ENCODE measurements at regions not wholly inside any gene's neighbourhood (a gene's known extent, or its start where the extent isn't known, plus 50 kb on each side); places are given as distances from the start of the nearest gene placed in this dataset.
A peak's percentile ranks its signal among the peaks of the same experiment; 100 is the strongest.

DNA sequence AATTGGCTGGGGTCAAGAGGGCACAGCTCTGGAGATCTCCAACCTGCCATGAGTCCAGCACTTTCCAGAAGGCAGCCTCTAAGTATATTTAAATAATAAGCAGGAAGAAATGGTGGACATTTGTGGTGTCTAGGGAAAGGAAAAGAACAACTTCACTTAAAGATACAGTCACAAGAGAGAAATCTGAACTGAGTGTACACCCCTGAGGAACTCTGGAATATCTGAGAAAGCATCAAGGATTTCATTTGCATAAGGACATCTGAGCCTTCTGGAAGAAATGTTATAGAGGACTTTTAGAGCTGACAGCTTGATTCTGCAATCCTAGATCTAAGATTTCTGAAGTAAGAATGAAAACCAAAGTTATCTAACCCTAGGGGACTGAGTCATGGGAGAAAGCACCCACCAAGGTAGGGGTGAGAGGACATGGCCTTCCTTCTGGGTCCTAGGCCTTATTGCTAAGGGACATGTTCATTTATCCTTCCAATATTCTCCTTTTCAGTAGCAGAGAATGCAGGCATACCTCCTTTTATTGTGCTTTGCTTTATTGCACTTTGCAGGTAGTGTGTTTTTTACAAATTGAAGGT is 253.4 kb upstream of the SLC24A2 start:
- no peak for DNase-seq (ENCODE audit: low read depth)

- no peak for DNase-seq (ENCODE audit: low read depth)
Measured at GRCh38 chr9:20041697-20042081, 252.9 kb upstream of the SLC24A2 start.

GRCh38 chr9:20040991-20041696 is 252.3 kb upstream of the SLC24A2 start:
- DNase-seq (ENCODE audit: low read depth), result no peak

GRCh38 chr9:20037699-20038098 is 248.9 kb upstream of the SLC24A2 start:
- DNase-seq (ENCODE audit: low read depth), result no peak

- DNase-seq (ENCODE audit: low read depth), result no peak
Measured at GRCh38 chr9:20033511-20033910, 244.7 kb upstream of the SLC24A2 start.

DNA sequence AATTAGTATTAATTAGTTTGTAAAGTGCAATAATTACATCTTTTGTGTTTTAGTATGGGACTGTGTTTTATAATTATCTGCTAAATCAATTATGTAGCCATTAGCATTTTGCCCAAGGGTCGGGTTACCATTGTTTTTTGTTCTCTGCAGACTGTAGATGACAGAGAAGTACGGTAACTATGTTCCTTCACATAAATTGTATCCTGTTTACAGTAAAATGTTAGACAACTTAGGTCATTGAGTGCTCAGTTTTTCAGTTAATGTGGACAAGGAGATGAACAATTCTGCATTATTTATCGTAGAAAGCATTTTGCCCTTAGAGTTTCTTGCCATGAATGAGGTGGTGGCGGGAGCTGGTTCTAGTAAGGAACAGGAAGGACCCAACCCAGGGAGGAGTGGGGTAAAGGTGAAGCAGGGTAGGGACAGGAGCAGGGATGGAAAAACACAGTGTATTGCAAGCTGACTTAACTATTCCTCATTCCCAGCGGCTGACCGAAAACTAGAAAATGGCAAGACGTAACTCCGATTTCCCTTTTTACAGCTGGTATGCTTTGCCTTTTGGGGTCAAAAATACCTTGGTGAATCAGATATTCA is 243.7 kb upstream of the SLC24A2 start:
- no peak for DNase-seq (ENCODE audit: low read depth)

DNA sequence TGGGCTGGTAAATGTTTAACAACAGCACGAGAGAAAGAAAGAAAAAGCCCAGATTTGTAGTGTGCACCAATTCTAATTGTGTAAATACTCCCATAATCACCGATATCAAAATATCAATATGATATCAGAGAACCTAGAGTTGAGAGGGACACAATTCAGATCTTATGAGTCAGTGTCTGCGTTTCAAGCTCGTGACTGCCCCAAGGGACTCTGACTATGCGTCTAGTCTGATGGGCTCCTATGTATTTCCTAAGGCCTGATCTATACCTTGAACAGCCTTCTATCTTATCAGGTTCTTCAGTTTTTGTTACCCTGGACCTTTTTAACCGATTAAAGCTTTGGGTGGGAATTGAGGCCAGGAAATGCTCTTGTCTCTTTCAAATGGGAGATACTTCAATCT is 243.0 kb upstream of the SLC24A2 start:
- DNase-seq (ENCODE audit: low read depth), result no peak

DNA sequence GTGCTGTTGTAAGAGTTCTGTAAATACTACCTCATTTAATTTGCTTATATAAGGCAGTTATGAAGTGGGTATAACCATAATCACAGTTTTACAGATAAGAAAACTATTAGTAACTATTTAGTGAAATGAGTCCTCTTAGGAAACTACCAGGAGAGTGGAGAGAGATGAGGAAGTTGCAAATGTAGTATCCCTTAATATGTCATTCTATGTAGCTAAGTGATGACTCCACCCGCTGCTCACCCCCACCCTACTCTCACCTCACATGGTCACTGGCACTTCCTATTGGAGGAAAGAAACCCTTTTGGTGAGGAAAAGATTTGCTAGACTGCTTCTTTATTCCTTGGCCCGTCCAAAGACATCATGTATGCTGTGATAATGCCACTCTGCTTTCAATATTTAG is 241.8 kb upstream of the SLC24A2 start:
- DNase-seq (ENCODE audit: low read depth), result no peak

- DNase-seq (ENCODE audit: low read depth), result no peak
Measured at GRCh38 chr9:20030221-20030620, 241.4 kb upstream of the SLC24A2 start.

- DNase-seq (ENCODE audit: low read depth), result no peak
Measured at GRCh38 chr9:20028849-20029231, 240.0 kb upstream of the SLC24A2 start.

- DNase-seq (ENCODE audit: low read depth), result no peak
Measured at GRCh38 chr9:20028192-20028848, 239.5 kb upstream of the SLC24A2 start.

DNA sequence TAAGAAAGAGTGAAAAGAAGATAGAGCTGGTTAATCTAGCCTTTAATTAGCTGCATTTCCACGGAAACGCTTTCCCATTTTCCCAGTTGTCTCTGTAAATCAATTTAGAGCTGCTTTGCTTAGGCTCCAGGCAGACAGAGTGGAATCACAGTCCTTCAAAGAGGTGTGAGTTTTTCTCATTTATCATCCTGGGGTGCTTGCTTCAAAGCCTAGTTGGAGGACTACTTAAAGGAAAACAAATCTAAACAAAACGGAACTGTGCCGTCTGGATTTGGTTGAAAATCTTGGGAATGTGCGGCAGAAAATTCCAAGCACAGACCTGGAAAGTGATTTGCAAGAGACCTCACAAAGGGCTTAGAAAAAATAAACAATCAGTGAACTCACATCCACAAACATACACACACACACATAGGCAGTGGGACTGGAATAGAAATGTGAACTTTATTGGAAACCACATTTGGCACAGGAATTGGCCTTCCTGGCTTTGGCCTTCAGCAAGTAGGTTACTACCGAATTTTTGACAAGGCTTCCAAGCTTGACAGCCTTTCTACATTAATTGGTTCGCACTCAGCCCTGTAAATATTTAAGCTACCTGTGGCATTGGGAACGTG is 235.2 kb upstream of the SLC24A2 start:
- no peak for DNase-seq (ENCODE audit: low read depth)

- DNase-seq (ENCODE audit: low read depth), result no peak
Measured at GRCh38 chr9:20023210-20023905, 234.5 kb upstream of the SLC24A2 start.

- DNase-seq (ENCODE audit: low read depth), result peak; percentile 31
Measured at GRCh38 chr9:20022410-20022809, 233.6 kb upstream of the SLC24A2 start.

GRCh38 chr9:20016611-20017010 is 227.8 kb upstream of the SLC24A2 start:
- DNase-seq (ENCODE audit: low read depth), result no peak

GRCh38 chr9:20015427-20015931 is 226.6 kb upstream of the SLC24A2 start:
- no peak for DNase-seq (ENCODE audit: low read depth)

DNA sequence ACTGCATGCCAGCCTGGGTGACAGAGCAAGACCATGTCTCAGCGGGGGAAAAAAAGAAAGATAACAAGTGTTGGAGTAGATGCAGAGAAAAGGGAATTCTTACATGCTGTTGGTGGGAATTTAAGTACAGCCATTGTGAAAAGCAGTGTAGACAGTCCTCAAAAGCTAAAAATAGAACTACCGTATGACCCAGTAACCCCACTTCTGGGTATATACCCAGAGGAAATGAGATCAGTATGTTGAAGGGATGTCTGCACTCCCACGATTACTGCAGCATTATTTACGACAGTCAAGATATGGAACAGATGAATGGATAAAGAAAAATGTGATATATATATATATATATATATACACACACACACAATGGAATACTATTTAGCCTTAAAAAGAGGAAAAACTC is 225.3 kb upstream of the SLC24A2 start:
- no peak for DNase-seq (ENCODE audit: low read depth)

DNA sequence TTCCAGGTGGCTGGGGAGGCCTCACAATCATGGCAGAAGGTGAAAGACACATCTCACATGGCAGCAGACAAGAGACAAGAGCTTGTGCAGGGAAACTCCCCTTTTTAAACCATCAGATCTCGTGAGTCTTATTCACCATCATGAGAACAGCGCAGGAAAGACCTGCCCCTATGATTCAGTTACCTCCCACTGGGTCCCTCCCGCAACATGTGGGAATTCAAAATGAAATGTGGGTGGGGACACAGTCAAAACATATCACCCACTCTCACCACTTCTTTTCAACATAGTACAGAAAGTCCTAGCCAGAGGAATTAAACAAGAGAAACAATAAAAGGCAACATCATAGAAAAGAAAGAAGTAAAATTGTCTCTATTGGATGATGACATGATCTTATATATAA is 223.4 kb upstream of the SLC24A2 start:
- no peak for DNase-seq (ENCODE audit: low read depth)

DNA sequence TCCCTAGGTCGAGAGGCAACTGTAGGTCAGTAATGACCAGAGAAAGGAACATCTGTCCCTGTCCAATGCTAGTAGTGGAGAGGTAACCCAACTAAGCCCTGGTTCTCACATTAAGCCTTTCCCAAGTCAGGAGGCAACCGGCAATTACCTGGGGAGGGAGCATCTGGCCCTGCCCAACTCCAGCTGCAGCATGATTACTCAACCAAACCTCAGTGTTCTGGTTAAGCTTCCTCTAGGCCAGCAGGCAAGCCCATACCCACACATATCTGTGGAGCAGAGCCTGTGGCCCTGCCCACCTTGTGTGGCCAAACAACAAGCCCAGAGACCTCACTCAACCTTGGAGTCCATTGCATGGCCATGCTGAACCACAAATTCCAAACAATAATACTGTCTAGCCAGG is 220.8 kb upstream of the SLC24A2 start:
- no peak for DNase-seq (ENCODE audit: low read depth)

DNA sequence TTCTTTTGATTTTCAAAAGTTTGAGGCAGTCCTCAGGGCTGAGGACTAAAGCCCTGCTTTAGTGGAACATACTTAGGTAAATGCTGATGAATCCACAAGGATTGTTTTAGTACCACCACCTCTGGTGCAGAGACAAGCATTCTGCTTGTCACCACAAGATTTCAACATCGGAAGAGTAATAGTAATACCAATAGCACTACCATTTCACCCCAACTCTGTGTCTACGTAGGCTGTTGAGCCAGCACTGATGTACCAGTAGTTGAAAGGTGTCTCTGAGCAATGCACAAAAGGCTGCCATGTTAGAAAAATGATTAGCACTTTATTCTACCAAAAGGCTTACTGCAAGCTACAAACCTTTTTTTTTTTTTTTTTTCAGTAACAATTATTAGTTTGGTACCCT is 213.2 kb upstream of the SLC24A2 start:
- no peak for DNase-seq (ENCODE audit: low read depth)

DNA sequence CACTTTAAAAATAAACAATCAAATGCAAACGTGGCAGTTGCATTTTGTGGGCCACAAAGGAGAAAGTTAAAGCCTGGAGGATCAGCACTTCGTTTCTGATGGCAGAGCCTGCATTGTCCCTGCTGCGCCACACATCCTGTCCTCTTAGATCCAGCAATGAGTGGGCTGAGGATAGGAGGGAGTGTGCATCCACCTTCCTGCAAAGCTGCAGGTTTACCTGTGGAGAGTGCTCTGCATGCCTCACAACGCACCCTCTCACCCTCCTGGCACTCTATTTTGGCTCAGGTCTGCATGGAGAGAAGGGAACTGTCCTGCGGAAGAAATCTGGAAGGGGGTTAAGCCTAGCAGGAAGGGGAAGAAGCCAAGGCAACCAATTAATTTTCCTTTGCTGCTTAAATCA is 212.2 kb upstream of the SLC24A2 start:
- DNase-seq (ENCODE audit: low read depth), result no peak

- peak; percentile 84 for DNase-seq (ENCODE audit: low read depth)
Measured at GRCh38 chr9:19999491-20000057, 210.7 kb upstream of the SLC24A2 start.
